Mesenchymal stem cell (in vitro differentiated cells and primary cell): ENCODE measurements at regions not wholly inside any gene's neighbourhood (a gene's known extent, or its start where the extent isn't known, plus 50 kb on each side); places are given as distances from the start of the nearest gene placed in this dataset.
A peak's percentile ranks its signal among the peaks of the same experiment; 100 is the strongest.

Experiments used
- DNase-seq: peaks from one replicate; pipeline ENCODE4 v3.0.0-alpha.2; 2013
- H2AFZ ChIP-seq: one replicate; pipeline ENCODE4 v1.6.1; 2013; ENCODE audit warnings: low read depth, mild to moderate bottlenecking, control low read depth, inconsistent platforms, low read length, moderate library complexity
- H2AK5ac ChIP-seq: 2 replicates; pipeline ENCODE4 v1.6.1; 2013; ENCODE audit warnings: low read length, moderate library complexity, mild to moderate bottlenecking, inconsistent platforms; ENCODE audit not compliant: severe bottlenecking
- H2BK120ac ChIP-seq: one replicate; pipeline ENCODE4 v1.6.1; 2013; ENCODE audit warnings: low read depth, mild to moderate bottlenecking, inconsistent platforms, low read length, moderate library complexity
- H2BK12ac ChIP-seq, 2 experiments: one replicate each; pipeline ENCODE4 v1.6.1; 2013; ENCODE audit warnings: inconsistent platforms in 2 of 2, low read length in 2 of 2, mild to moderate bottlenecking in 2 of 2, moderate library complexity in 2 of 2, control low read depth in 1 of 2
- H2BK15ac ChIP-seq: one replicate; pipeline ENCODE4 v1.6.1; 2013; ENCODE audit warnings: mild to moderate bottlenecking, low read depth, inconsistent platforms; ENCODE audit not compliant: poor library complexity, severe bottlenecking
- H2BK5ac ChIP-seq: 2 replicates; pipeline ENCODE4 v1.6.1; 2013; ENCODE audit warnings: low read depth, mild to moderate bottlenecking, low read length, control low read depth, inconsistent platforms; ENCODE audit not compliant: poor library complexity, severe bottlenecking
- H3K14ac ChIP-seq, 2 experiments: one replicate each; pipeline ENCODE4 v1.6.1; 2013; ENCODE audit warnings: inconsistent platforms in 2 of 2, low read length in 2 of 2, control low read depth in 1 of 2, mild to moderate bottlenecking in 1 of 2, moderate library complexity in 1 of 2
- H3K18ac ChIP-seq, 2 experiments: one replicate each; pipeline ENCODE4 v1.6.1; 2013; ENCODE audit warnings: inconsistent platforms in 2 of 2, low read length in 2 of 2, control low read depth in 1 of 2, low read depth in 1 of 2, mild to moderate bottlenecking in 1 of 2
- H3K23ac ChIP-seq, 2 experiments: one replicate each; pipeline ENCODE4 v1.6.1; 2013; ENCODE audit warnings: inconsistent platforms in 2 of 2, low read length in 2 of 2, mild to moderate bottlenecking in 2 of 2, moderate library complexity in 2 of 2, control low read depth in 1 of 2
- H3K27ac ChIP-seq: 2 replicates; pipeline ENCODE4 v1.5.1; 2013; ENCODE audit warnings: mild to moderate bottlenecking, moderate library complexity, low read length, control low read depth, inconsistent platforms; ENCODE audit not compliant: poor library complexity, severe bottlenecking
- H3K27me3 ChIP-seq, 2 experiments: 2 replicates each; pipeline versions ENCODE4 v1.6.1 to v1.7.0; 2013; ENCODE audit warnings: low read length in 2 of 2, mild to moderate bottlenecking in 2 of 2, moderate library complexity in 2 of 2, control low read depth in 1 of 2, inconsistent platforms in 1 of 2; ENCODE audit not compliant: control insufficient read depth in 1 of 2, insufficient read depth in 1 of 2
- H3K36me3 ChIP-seq, 2 experiments: 2 replicates each; pipeline versions ENCODE4 v1.6.1 to v1.7.0; 2013; ENCODE audit warnings: low read length in 2 of 2, control low read depth in 1 of 2, inconsistent platforms in 1 of 2, low read depth in 1 of 2, mild to moderate bottlenecking in 1 of 2; ENCODE audit not compliant: insufficient read depth in 2 of 2, control insufficient read depth in 1 of 2
- H3K4ac ChIP-seq, 2 experiments: one replicate each; pipeline ENCODE4 v1.6.1; 2013; ENCODE audit warnings: inconsistent platforms in 2 of 2, low read length in 2 of 2, mild to moderate bottlenecking in 2 of 2, moderate library complexity in 2 of 2, control low read depth in 1 of 2, low read depth in 1 of 2
- H3K4me1 ChIP-seq: 2 replicates; pipeline ENCODE4 v1.6.1; 2013; ENCODE audit warnings: low read depth, low read length, control low read depth; ENCODE audit not compliant: control insufficient read depth, insufficient read depth
- H3K4me2 ChIP-seq: 2 replicates; pipeline ENCODE4 v1.6.1; 2013; ENCODE audit warnings: low read length, mild to moderate bottlenecking, inconsistent platforms; ENCODE audit not compliant: poor library complexity, severe bottlenecking
- H3K4me3 ChIP-seq, 2 experiments: 2 replicates each; pipeline versions ENCODE4 v1.5.1 to v1.7.0; 2013; ENCODE audit warnings: low read length in 2 of 2, mild to moderate bottlenecking in 2 of 2, control low read depth in 1 of 2, low read depth in 1 of 2; ENCODE audit not compliant: insufficient read depth in 1 of 2
- H3K79me1 ChIP-seq: replicated peaks from 2 replicates; pipeline ENCODE4 v1.6.1; 2013; ENCODE audit warnings: mild to moderate bottlenecking, control low read depth, low read length, inconsistent platforms; ENCODE audit not compliant: poor library complexity, severe bottlenecking
- H3K9ac ChIP-seq: 2 replicates; pipeline ENCODE4 v1.7.0; 2013; ENCODE audit warnings: mild to moderate bottlenecking, low read length, moderate library complexity
- H3K9me3 ChIP-seq: 2 replicates; pipeline ENCODE4 v1.7.0; 2013; ENCODE audit warnings: mild to moderate bottlenecking, low read length; ENCODE audit not compliant: control insufficient read depth
- H4K8ac ChIP-seq: one replicate; pipeline ENCODE4 v1.6.1; 2013; ENCODE audit warnings: inconsistent platforms, mild to moderate bottlenecking, low read length, moderate library complexity
- H4K91ac ChIP-seq: one replicate; pipeline ENCODE4 v1.6.1; 2013; ENCODE audit warnings: mild to moderate bottlenecking, low read length, inconsistent platforms
- WGBS: methylation state at CpG from one replicate; pipeline ENCODE4 v1.1.7; 2013; ENCODE audit warnings: mixed read lengths; 5-methylcytosine and 5-hydroxymethylcytosine counted together

- Histone ChIP-seq H2BK5ac (no peak overlapping the region), H3K9ac (no peak overlapping the region), H2BK15ac (no peak overlapping the region), H3K4me3 (no peak overlapping the region), H3K27me3 (no peaks in the 10 kb centered on the region), H3K79me1 (no peaks in the 10 kb centered on the region), H3K27ac (no peak overlapping the region), H2BK12ac (peak overlapping the region in 1 of 2 experiments; percentile 31), H3K9me3 (no peaks in the 10 kb centered on the region), H2BK120ac (no peak overlapping the region), H3K4me2 (no peak overlapping the region), H3K36me3 (no peaks in the 10 kb centered on the region), H4K91ac (no peak overlapping the region), H3K14ac (no peak overlapping the region), H2AK5ac (no peak overlapping the region), H3K4me1 (peaks cover 4% of the 10 kb centered on the region), H3K4ac (no peak overlapping the region), H3K18ac (peak overlapping the region in 1 of 2 experiments; percentile 23), H3K23ac (no peak overlapping the region), H2AFZ (no peak overlapping the region), H4K8ac (no peak overlapping the region)
- no peak for DNase-seq
- WGBS, result 93% methylated on average over 6 of the region's 6 CpGs
Measured at GRCh38 chr21:35223480-35224156, 174.5 kb upstream of the RUNX1 start.

- Histone ChIP-seq H3K27ac (no peak overlapping the region), H2BK15ac (no peak overlapping the region), H3K23ac (no peak overlapping the region), H2AK5ac (no peak overlapping the region), H3K9me3 (no peaks in the 10 kb centered on the region), H3K4ac (no peak overlapping the region), H3K4me3 (no peak overlapping the region), H2BK120ac (no peak overlapping the region), H3K4me1 (peaks cover 5% of the 10 kb centered on the region), H3K36me3 (no peaks in the 10 kb centered on the region), H2AFZ (no peak overlapping the region), H3K79me1 (no peaks in the 10 kb centered on the region), H2BK5ac (no peak overlapping the region), H4K91ac (no peak overlapping the region), H3K9ac (no peak overlapping the region), H3K4me2 (no peak overlapping the region), H3K27me3 (no peaks in the 10 kb centered on the region), H2BK12ac (no peak overlapping the region), H3K14ac (no peak overlapping the region), H4K8ac (no peak overlapping the region), H3K18ac (no peak overlapping the region)
- no peak for DNase-seq
- 68% methylated on average over 3 of the region's 3 CpGs for WGBS
Measured at GRCh38 chr21:35222541-35222941, 173.4 kb upstream of the RUNX1 start.

- H3K4me3 ChIP-seq, result no peak overlapping the region
- no peaks in the 10 kb centered on the region for H3K36me3 ChIP-seq
- no peak overlapping the region for H2AFZ ChIP-seq
- H2BK5ac ChIP-seq, result no peak overlapping the region
- H3K79me1 ChIP-seq, result no peaks in the 10 kb centered on the region
- H3K4ac ChIP-seq, result no peak overlapping the region
- H2AK5ac ChIP-seq, result no peak overlapping the region
- H2BK12ac ChIP-seq, result peak overlapping the region in 1 of 2 experiments; percentile 38
- no peak for DNase-seq
- H2BK120ac ChIP-seq, result no peak overlapping the region
- H3K9me3 ChIP-seq, result no peaks in the 10 kb centered on the region
- no peak overlapping the region for H2BK15ac ChIP-seq
- no peak overlapping the region for H3K9ac ChIP-seq
- H3K4me1 ChIP-seq, result peaks cover 6% of the 10 kb centered on the region
- no peak overlapping the region for H3K23ac ChIP-seq
- no peak overlapping the region for H3K27ac ChIP-seq
- no peak overlapping the region for H3K4me2 ChIP-seq
- H4K8ac ChIP-seq, result no peak overlapping the region
- no peak overlapping the region for H4K91ac ChIP-seq
- no peak overlapping the region for H3K14ac ChIP-seq
- 83% methylated on average over 3 of the region's 3 CpGs for WGBS
- H3K18ac ChIP-seq, result no peak overlapping the region
- H3K27me3 ChIP-seq, result no peaks in the 10 kb centered on the region
Measured at GRCh38 chr21:35222021-35222420, 172.9 kb upstream of the RUNX1 start.

- no peak overlapping the region for H3K18ac ChIP-seq
Measured at GRCh38 chr21:35220301-35220700, 171.2 kb upstream of the RUNX1 start.

More at GRCh38 chr21:35220301-35220700, 171.2 kb upstream of the RUNX1 start:
- no peak overlapping the region for H3K14ac ChIP-seq
- no peak overlapping the region for H3K27ac ChIP-seq
- H3K9me3 ChIP-seq, result no peaks in the 10 kb centered on the region
- H3K4me3 ChIP-seq, result no peak overlapping the region
- no peak overlapping the region for H2BK15ac ChIP-seq
- no peak overlapping the region for H3K4ac ChIP-seq
- no peak overlapping the region for H3K9ac ChIP-seq
- H3K79me1 ChIP-seq, result no peaks in the 10 kb centered on the region
- DNase-seq, result no peak
- no peak overlapping the region for H3K23ac ChIP-seq
- H2AFZ ChIP-seq, result no peak overlapping the region
- H4K91ac ChIP-seq, result no peak overlapping the region
- H2BK120ac ChIP-seq, result no peak overlapping the region
- no peak overlapping the region for H2BK5ac ChIP-seq
- H2BK12ac ChIP-seq, result no peak overlapping the region
- peaks cover 5% of the 10 kb centered on the region for H3K4me1 ChIP-seq
- no peaks in the 10 kb centered on the region for H3K27me3 ChIP-seq
- no peaks in the 10 kb centered on the region for H3K36me3 ChIP-seq
- no peak overlapping the region for H3K4me2 ChIP-seq
- 80% methylated on average over 1 of the region's 1 CpG for WGBS
- no peak overlapping the region for H2AK5ac ChIP-seq
- H4K8ac ChIP-seq, result no peak overlapping the region
